Activated CD4-positive, CD25-positive, alpha-beta regulatory T cell treated with anti-CD3 and anti-CD28 coated beads, Interleukin-2, amount 50 U/mL, for 24 hours (primary cell): ENCODE measurements at regions not wholly inside any gene's neighbourhood (a gene's known extent, or its start where the extent isn't known, plus 50 kb on each side); places are given as distances from the start of the nearest gene placed in this dataset.

ENCODE experiments used
- ATAC-seq, 2 donors: fragments of 150-1000 bp; cut with Tn5 transposase; one replicate each; pipeline ENCODE4 v1.10.0; 2021; ENCODE audit warnings: mild to moderate bottlenecking in 1 of 2, moderate library complexity in 1 of 2

GRCh38 chr6:145442110-145442509, 293.2 kb downstream of the EPM2A start:
- no peak for ATAC-seq

- ATAC-seq: no peak
Observed at GRCh38 chr6:145445674-145446073, 289.6 kb downstream of the EPM2A start.

DNA sequence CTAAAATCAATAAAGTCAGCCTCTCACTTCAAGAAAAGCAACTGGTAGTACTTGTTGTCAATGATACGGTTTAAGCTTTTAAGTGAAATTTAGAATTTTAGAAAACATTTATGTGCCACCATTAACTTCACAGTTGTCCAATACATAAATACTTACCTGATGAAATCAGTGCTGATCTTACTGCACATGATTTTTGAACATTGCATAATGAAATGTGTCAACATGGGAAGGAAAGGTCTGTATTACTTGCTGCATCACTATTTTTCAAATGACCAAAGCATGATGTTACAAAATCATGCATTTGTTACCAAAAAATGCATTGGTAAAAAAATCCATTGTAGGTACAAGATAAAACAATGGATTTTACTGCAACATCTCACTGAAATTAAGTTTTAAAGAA, 284.3 kb downstream of the EPM2A start:
- no peak for ATAC-seq

GRCh38 chr6:145453376-145453775, 281.9 kb downstream of the EPM2A start:
- ATAC-seq: no peak

GRCh38 chr6:145454006-145454405, 281.3 kb downstream of the EPM2A start:
- ATAC-seq: no peak

DNA sequence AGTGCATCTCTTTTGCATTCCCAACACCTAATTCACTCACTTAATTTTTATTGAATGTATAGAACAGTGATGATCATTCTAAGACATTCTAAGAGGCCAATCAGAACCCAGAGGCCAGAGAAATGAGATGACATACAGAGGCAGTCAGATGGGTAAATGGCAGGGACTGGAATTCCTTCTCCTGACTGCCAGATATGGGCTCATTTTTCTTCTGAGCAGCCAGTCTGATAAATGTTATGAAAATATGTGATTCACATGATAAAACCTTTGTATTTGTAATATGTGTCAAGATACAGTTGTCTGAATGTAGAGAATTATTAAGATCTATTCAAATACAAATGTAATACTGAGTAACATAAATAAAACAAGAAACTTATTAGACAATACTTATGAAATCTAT, 277.8 kb downstream of the EPM2A start:
- ATAC-seq: no peak

- no peak for ATAC-seq
Observed at GRCh38 chr6:145468534-145468933, 266.8 kb downstream of the EPM2A start.

DNA sequence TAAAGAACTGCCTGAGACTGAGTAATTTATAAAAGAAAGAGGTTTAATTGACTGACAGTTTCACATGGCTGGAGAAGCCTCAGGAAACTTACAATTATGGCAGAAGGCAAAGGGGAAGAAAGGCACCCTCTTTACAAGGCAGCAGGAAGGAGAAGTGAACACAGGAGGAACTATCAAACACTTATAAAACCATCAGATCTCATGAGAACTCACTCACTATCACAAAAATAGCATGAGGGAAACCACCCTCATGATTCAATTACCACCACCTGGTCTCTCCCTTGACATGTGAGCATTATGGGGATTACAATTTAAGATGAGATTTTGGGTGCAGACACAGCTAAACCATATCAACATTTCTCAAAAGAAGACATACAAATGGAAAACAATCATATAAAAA, 266.3 kb downstream of the EPM2A start:
- no peak for ATAC-seq

DNA sequence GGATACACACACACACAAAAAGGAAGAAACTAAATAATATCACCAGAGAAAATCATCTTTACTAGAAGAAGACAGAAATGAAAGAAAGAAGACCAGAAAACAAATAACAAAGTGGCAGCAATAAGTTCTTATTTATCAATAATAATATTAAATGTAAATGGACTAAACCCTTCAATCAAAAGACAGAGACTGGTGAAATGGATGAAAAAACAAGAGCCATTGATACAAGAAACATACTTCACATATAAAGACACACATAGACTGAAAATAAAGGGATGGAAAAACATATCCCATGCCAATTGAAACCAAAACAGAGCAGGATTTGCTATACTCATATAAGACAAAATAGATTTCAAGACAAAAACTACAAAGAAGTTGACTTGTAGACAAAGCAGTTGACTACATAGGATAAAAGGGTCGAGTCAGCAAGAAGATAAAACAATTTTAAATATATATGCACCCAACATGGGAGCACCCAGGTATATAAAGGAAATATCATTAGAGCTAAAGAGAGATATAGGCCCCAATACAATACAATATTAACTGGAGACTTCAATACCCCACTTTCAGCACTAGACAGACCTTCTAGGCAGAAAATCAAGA, 259.4 kb downstream of the EPM2A start:
- ATAC-seq: no peak

DNA sequence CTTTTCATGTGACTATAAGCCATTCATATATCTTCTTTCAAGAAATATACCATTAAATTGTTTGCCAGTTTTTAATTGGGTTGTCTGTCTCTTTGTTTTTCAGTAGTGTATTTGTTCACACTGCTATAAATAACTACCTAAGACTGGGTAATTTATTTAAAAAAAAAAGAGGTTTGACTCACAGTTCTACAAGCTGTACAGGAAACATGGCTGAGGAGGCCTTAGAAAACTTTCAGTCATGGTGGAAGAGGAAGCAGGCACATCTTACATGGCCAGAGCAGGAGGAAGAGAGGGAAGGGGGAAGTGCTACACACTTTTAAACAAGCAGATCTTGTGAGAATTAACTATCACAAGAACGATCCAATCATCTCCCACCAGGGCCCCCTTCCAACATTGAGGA, 255.3 kb downstream of the EPM2A start:
- no peak for ATAC-seq

GRCh38 chr6:145483191-145483996, 251.9 kb downstream of the EPM2A start:
- no peak for ATAC-seq

GRCh38 chr6:145485288-145485687, 250.0 kb downstream of the EPM2A start:
- ATAC-seq: no peak

- no peak for ATAC-seq
Observed at GRCh38 chr6:145486306-145486705, 249.0 kb downstream of the EPM2A start.

- no peak for ATAC-seq
Observed at GRCh38 chr6:145489583-145489982, 245.7 kb downstream of the EPM2A start.

- no peak for ATAC-seq
Observed at GRCh38 chr6:145490068-145490467, 245.3 kb downstream of the EPM2A start.

DNA sequence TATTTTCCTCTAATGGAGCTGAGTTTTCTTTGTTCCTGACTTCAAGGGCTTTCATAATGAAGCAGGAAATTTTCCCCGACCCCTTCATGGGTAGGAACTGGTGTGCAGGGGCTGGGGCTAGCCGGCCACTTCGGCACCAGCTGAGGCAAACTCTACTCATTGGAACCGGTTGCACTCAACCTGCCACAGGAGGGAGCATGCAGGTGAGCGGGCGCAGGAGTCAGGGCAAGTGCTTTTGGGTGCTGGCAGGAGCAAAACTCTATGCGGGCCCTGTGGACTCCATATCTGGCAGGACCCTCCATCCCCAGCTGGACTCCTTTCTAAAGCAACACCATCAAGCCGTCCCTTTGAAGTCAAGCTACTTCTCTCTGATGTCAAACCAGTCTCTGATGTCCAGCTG, 244.2 kb downstream of the EPM2A start:
- ATAC-seq: no peak

GRCh38 chr6:145497006-145497405, 238.3 kb downstream of the EPM2A start:
- no peak for ATAC-seq

DNA sequence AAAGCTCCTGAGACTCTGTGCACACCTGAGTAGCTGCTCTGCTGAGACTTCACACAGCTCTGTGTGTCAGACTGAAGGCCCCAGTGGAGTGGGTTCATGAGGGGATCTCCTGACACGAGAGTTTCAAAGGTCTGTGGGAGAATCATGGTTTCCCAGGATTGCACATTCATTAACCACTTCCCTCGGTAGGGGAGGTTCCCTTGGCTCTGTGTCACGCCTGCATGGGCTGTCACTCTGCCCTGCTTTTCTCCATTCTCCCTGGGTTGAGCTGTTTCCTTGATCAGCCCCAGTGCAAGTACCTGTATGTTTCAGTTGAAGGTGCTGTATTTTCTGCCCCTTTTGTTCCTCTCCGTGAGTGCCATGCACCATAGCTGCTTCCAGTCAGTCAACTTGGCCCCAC, 236.9 kb downstream of the EPM2A start:
- ATAC-seq: no peak

GRCh38 chr6:145502416-145502815, 232.9 kb downstream of the EPM2A start:
- no peak for ATAC-seq

DNA sequence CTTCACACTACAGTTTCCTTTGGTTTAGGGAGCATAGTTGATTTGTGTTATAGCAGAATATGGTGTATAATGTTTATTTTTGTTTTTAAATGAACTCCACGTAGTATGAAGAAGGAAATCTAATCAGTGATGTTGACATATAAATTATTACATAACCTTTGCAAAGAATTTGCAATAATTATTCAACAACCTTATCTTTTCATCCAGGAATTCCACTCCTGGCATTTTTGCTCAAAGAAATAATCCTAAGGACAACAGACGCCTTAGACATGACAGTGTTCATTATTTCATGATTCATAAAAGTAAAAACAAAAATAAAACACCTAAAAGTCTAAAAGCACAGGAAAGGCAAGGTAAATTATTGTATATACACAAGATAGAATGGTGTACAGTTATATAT, 229.2 kb downstream of the EPM2A start:
- no peak for ATAC-seq

DNA sequence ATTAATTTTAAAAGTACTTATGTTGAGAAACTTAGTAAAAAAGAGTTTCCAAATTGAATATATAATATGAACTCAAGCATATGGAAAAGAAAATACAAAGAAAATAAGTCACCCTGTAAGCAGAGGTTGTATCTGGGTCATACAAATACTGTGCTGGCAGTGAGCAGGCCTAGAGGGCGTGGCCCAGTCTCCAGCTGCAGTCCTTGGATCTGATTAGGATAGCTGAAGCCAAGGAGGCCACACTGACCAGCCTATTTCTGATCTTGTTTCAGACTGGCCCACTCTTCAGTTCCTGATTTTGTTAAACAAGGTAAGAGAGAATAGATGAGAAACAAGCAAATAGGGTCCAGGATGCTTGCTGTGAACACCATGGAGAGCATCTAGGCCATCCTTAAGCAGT, 228.8 kb downstream of the EPM2A start:
- no peak for ATAC-seq

DNA sequence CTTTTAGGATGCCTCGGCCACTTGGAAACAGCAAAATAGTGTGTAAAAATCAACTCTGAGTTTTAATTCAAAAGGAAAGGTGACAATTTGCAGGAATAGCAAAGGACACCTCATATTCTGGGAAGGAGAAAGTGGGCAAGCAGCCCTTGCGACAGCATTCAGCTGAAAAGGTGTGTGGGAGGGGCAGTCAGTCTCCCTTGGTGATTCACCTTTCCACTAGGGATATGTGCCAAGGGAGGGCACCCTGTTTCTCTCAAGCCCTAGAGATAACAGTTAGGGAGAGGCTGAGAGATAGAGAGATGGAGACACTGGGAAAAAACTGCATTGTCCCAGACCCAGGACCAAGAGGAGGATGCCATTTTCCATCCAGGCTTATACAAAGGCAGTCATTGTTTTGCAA, 228.1 kb downstream of the EPM2A start:
- no peak for ATAC-seq

- ATAC-seq: no peak
Observed at GRCh38 chr6:145508107-145508506, 227.2 kb downstream of the EPM2A start.

GRCh38 chr6:145517492-145517891, 217.8 kb downstream of the EPM2A start:
- ATAC-seq: no peak

DNA sequence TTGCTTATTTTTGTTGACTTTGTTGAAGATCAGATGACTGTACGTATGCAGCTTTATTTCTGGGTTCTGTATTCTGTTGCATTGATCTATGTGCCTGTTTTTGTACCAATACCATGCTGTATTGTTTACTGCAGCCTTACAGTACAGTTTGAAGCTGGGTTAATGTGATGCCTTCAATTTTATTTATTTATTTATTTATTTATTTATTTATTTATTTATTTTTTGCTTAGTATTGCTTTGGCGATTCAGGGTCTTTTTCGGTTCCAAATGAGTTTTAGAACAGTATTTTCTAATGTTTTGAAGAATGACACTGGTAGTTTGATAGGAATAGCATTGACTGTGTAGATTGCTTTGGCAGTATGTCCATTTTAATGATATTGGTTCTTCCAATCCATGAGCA, 210.3 kb downstream of the EPM2A start:
- no peak for ATAC-seq
